Esophagus (tissue), 2 donors: ENCODE measurements at regions not wholly inside any gene's neighbourhood (a gene's known extent, or its start where the extent isn't known, plus 50 kb on each side); places are given as distances from the start of the nearest gene placed in this dataset.
"Not testable (repeated sequence)": the region's sequence is repeated elsewhere in the genome, so short reads cannot be mapped to it uniquely, and the experiment has no call there.

Experiments used
- H3K27ac ChIP-seq, 2 donors: one replicate each; pipeline ENCODE4 v1.5.1; 2013; ENCODE audit warnings: low read depth in 2 of 2, mild to moderate bottlenecking in 2 of 2, inconsistent platforms in 1 of 2, low read length in 1 of 2, moderate library complexity in 1 of 2
- H3K27me3 ChIP-seq, 2 donors: one replicate each; pipeline ENCODE4 v1.6.1; 2013; ENCODE audit warnings: low read length in 2 of 2, control low read depth in 1 of 2, mild to moderate bottlenecking in 1 of 2; ENCODE audit not compliant: insufficient read depth in 2 of 2, control insufficient read depth in 1 of 2
- H3K36me3 ChIP-seq, 2 donors: one replicate each; pipeline ENCODE4 v1.6.1; 2013; ENCODE audit warnings: low read length in 1 of 2; ENCODE audit not compliant: control insufficient read depth in 2 of 2, insufficient read depth in 2 of 2
- H3K4me1 ChIP-seq, 2 donors: one replicate each; pipeline ENCODE4 v1.6.1; 2013; ENCODE audit warnings: low read length in 1 of 2; ENCODE audit not compliant: control insufficient read depth in 2 of 2, insufficient read depth in 2 of 2
- H3K4me3 ChIP-seq, 2 donors: one replicate each; pipeline ENCODE4 v1.5.1; 2013; ENCODE audit warnings: low read length in 2 of 2, mild to moderate bottlenecking in 2 of 2, low read depth in 1 of 2, moderate library complexity in 1 of 2
- H3K9me3 ChIP-seq, 2 donors: one replicate each; pipeline ENCODE4 v1.6.1; 2013; ENCODE audit warnings: mild to moderate bottlenecking in 2 of 2, low read depth in 1 of 2, low read length in 1 of 2, moderate library complexity in 1 of 2; ENCODE audit not compliant: control insufficient read depth in 2 of 2, insufficient read depth in 1 of 2
- WGBS, 2 donors: extraction: QIAGEN DNeasy Blood & Tissue Kit; methylation state at CpG; one replicate each; pipeline ENCODE4 v1.1.7; 2013; 5-methylcytosine and 5-hydroxymethylcytosine counted together
- donor health status: healthy with polysubstance abuse.
- donor health status: Bipolar disorder and iron deficiency.

DNA sequence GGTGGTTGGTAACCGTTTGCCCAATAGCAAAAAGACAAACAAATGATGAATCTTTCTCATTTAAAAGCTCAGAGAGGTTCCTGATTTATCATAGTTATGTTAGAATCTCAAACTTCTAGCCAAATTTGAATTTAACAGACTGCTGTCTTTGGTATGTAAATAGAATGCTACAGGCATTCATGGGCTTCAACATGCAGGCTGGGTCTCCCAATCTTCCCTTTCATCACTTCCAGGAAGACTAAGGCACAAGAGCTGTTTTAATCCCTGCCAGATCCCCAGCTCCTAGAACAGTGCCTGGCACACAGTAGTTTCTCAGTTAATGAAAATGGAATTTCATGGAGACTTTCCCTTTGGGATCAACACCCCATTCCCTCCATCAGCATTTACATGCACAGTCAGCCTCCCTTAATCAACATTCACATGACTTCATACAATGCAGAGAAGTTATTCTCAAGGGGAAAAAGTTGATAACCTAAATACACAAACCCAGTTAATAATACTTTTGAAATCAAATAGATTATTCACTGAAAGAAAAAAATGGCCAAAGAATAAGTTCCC lies 107.6 kb upstream of the C1QTNF7 start:
- 29 to 35% methylated on average over 1 of the region's 1 CpG for WGBS, 2 donors
- no peaks in the 10 kb centered on the region for H3K36me3 ChIP-seq
- no peak overlapping the region for H3K4me3 ChIP-seq
- H3K27ac ChIP-seq = no peak overlapping the region
- peaks cover 0 to 2% of the 10 kb centered on the region in 2 donors for H3K9me3 ChIP-seq
- no peaks in the 10 kb centered on the region for H3K4me1 ChIP-seq
- H3K27me3 ChIP-seq = no peaks in the 10 kb centered on the region

DNA sequence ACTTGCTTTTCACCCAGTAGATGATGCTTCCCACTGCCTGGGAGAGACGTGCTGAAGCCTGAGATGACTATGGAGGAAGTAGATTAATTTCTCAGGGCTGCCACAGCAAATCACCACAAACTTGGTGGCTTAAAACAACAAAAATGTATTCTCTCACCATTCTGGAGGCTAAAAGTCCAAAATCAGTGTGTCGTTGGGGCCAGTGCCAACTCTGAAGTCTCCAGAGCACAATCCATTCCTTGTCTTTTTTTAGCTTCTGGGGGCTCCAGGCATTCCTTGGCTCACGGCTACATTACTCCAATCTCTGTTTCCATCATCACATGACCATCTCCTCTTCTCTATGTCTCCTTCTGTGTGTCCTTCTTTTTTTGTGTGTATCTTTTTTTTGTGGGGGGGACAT lies 105.8 kb upstream of the C1QTNF7 start:
- H3K36me3 ChIP-seq = no peaks in the 10 kb centered on the region
- peaks cover 0 to 5% of the 10 kb centered on the region in 2 donors for H3K9me3 ChIP-seq
- no peaks in the 10 kb centered on the region for H3K4me1 ChIP-seq
- H3K27me3 ChIP-seq = no peaks in the 10 kb centered on the region
- no peak overlapping the region for H3K4me3 ChIP-seq
- no peak overlapping the region for H3K27ac ChIP-seq
- 35 to 54% methylated on average over 3 of the region's 3 CpGs for WGBS, 2 donors

DNA sequence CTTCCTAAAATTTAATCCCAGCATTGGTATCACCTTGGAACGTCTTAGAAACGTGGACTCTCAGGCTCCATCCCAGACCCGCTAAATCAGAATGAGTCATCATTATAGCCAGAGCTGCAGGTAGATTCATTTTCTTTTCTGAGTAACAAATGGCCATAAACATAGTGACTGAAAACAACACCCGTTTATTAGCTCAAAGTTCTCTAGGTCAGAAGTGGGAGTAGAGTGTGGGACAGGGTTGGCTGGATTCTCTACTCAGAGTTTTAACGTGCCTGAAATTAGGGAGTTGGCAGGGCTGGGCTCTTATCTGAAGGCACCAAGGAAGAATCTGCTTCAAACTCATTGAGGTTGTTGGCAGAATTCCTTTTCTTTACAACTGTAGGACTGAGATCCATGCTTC lies 101.8 kb upstream of the C1QTNF7 start:
- H3K27ac ChIP-seq = no peak overlapping the region
- 55 to 68% methylated on average over 5 of the region's 5 CpGs for WGBS, 2 donors
- peaks cover 0 to 5% of the 10 kb centered on the region in 2 donors for H3K9me3 ChIP-seq
- no peak overlapping the region for H3K4me3 ChIP-seq
- no peaks in the 10 kb centered on the region for H3K36me3 ChIP-seq
- H3K27me3 ChIP-seq = no peaks in the 10 kb centered on the region
- no peaks in the 10 kb centered on the region for H3K4me1 ChIP-seq

GRCh38 chr4:15327311-15328298 lies 100.2 kb upstream of the C1QTNF7 start:
- Histone ChIP-seq H3K27ac (no peak overlapping the region), H3K27me3 (no peaks in the 10 kb centered on the region), H3K4me1 (no peaks in the 10 kb centered on the region), H3K4me3 (no peak overlapping the region), H3K36me3 (no peaks in the 10 kb centered on the region), H3K9me3 (peaks cover 0 to 5% of the 10 kb centered on the region in 2 donors)
- 61 to 68% methylated on average over 7 of the region's 7 CpGs for WGBS, 2 donors

- Histone ChIP-seq H3K36me3 (no peaks in the 10 kb centered on the region), H3K27ac (no peak overlapping the region), H3K4me1 (no peaks in the 10 kb centered on the region), H3K27me3 (no peaks in the 10 kb centered on the region), H3K9me3 (no peaks in the 10 kb centered on the region), H3K4me3 (no peak overlapping the region)
- WGBS, 2 donors = 39 to 47% methylated on average over 3 of the region's 3 CpGs
These were observed 95.9 kb upstream of the C1QTNF7 start for GRCh38 chr4:15331930-15332329.

- Histone ChIP-seq H3K4me3 (no peak overlapping the region), H3K9me3 (no peaks in the 10 kb centered on the region), H3K27me3 (no peaks in the 10 kb centered on the region), H3K4me1 (no peaks in the 10 kb centered on the region), H3K36me3 (no peaks in the 10 kb centered on the region), H3K27ac (no peak overlapping the region)
- 73 to 74% methylated on average over 4 of the region's 4 CpGs for WGBS, 2 donors
These were observed 95.5 kb upstream of the C1QTNF7 start for GRCh38 chr4:15332377-15332776.

- H3K9me3 ChIP-seq = no peaks in the 10 kb centered on the region
- H3K4me1 ChIP-seq = no peaks in the 10 kb centered on the region
- 65 to 77% methylated on average over 3 of the region's 3 CpGs for WGBS, 2 donors
- H3K36me3 ChIP-seq = no peaks in the 10 kb centered on the region
- no peak overlapping the region for H3K4me3 ChIP-seq
- no peak overlapping the region for H3K27ac ChIP-seq
- H3K27me3 ChIP-seq = no peaks in the 10 kb centered on the region
These were observed 93.9 kb upstream of the C1QTNF7 start for GRCh38 chr4:15333692-15334633.

DNA sequence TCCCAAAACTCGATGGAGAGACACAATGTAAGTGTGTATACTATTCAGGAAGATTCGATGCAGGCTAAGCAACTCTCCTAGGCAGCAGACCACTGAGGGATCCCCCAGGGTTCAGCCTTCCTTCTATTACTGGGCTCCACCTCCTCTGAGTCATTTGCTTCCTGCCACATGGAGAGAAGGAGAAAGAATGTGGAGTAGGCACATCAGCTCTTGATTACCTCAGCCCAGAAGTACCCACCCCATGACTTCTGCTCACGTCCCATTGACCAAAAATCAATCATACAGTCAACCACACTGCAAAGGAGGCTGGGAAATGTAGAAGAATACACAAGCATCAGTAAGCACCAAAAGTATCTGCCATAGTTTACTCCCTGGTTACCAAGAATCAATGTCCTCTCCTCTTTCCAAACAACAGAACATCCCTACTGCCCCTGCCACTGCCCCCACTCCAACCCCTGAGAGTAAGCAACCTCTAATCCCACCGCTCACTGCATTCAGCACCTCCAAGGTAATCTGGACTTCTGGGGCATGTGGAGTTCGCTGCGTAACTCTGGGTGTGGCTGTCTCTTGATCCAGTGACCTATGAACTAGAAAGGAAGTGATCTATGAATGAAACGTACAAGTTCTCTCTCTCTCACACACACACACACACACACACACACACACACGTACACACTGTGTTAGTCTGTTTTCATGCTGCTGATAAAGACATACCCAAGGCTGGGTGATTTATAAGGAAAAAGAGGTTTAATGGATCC lies 91.2 kb upstream of the C1QTNF7 start:
- Histone ChIP-seq H3K27ac (no peak overlapping the region), H3K36me3 (no peaks in the 10 kb centered on the region), H3K9me3 (no peaks in the 10 kb centered on the region), H3K27me3 (no peaks in the 10 kb centered on the region), H3K4me1 (no peaks in the 10 kb centered on the region), H3K4me3 (no peak overlapping the region)
- WGBS, 2 donors = 65 to 66% methylated on average over 8 of the region's 8 CpGs

DNA sequence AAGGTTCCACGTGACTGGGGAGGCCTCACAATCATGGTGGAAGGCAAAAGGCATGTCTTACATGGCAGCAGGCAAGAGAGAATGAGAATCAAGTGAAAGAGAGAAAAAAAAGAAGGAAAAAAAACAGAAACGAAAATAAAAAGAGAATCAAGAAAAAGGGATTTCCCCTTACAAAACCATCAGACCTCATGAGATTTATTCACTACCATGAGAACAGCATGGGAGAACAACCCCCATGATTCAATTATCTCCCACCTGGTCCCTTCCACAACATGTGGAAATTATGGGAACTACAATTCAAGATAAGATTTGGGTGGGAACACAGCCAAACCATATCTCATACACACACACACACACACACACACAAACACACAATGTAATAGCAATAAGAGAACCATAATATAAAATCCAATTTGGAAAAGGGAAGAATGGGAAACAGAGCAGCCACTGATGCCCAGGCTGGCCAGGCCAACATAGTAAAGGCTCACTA lies 90.6 kb upstream of the C1QTNF7 start:
- H3K36me3 ChIP-seq, H3K27me3 ChIP-seq, H3K4me3 ChIP-seq, H3K27ac ChIP-seq, H3K4me1 ChIP-seq, H3K9me3 ChIP-seq: not testable (repeated sequence)
- 72 to 75% methylated on average over 2 of the region's 2 CpGs for WGBS, 2 donors
